ENCODE measurements at regions not wholly inside any gene's neighbourhood (a gene's known extent, or its start where the extent isn't known, plus 50 kb on each side); places are given as distances from the start of the nearest gene placed in this dataset.

DNA sequence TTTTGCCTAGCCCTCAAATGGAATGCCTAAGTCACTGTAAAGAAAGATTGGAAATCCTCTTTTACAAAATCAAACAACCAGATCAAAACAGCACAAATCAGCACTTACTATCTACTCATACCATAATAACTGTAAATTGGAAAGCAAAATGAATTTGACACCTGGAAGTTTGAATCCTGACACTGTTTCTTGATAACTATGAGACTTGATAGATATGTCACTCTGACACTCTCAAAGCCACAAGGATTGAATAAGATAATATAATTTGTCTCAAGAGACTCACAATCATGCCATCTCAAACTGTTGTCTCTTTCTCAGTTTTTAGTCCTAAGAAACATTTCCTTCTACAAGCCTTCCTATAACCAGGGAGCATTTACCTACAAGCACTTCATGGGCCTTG, 302.6 kb upstream of the DIAPH2 start:
- H3K4me2 ChIP-seq (ENCODE audit: control insufficient read depth, insufficient read depth) = no peak overlapping the region
- H3K36me3 ChIP-seq (ENCODE audit: control insufficient read depth in 2 of 2, insufficient read depth in 2 of 2, low read length in 1 of 2) = no peaks in the 10 kb centered on the region
- H3K9ac ChIP-seq (ENCODE audit: control insufficient read depth, insufficient read depth, low read length) = no peak overlapping the region
- H3K27me3 ChIP-seq (replicated peaks in 1 of 2; ENCODE audit: control insufficient read depth in 2 of 2, insufficient read depth in 2 of 2, low read length in 1 of 2) = no peaks in the 10 kb centered on the region
- no peaks in the 10 kb centered on the region for H3K9me3 ChIP-seq (replicated peaks; ENCODE audit: control insufficient read depth, insufficient read depth, low read length)
- ChIA-PET CTCF (no interaction called here), POLR2A (no interaction called here), SMC1A (ENCODE audit: uncharacterized antibody, unreplicated experiment) (no interaction called here), RAD21 (ENCODE audit: unreplicated experiment) (no interaction called here)
- DNase-seq (ENCODE audit: low read depth, low spot score) (no peak), FAIRE-seq (no peak), ATAC-seq (no peak)
- no peaks in the 10 kb centered on the region for H4K20me1 ChIP-seq (ENCODE audit: control insufficient read depth, insufficient read depth)
- H3K27ac ChIP-seq (ENCODE audit: control insufficient read depth, insufficient read depth) = no peak overlapping the region
- no peak for TF ChIP-seq EGR1 (IDR thresholded peaks at IDR 0.05; ENCODE audit: borderline replicate concordance in 1 of 2, low read depth in 2 of 2, low read length in 2 of 2)
- TF ChIP-seq TCF7 (IDR thresholded peaks at IDR 0.05; ENCODE audit: borderline replicate concordance) = no peak
- TF ChIP-seq, protein P1, sequence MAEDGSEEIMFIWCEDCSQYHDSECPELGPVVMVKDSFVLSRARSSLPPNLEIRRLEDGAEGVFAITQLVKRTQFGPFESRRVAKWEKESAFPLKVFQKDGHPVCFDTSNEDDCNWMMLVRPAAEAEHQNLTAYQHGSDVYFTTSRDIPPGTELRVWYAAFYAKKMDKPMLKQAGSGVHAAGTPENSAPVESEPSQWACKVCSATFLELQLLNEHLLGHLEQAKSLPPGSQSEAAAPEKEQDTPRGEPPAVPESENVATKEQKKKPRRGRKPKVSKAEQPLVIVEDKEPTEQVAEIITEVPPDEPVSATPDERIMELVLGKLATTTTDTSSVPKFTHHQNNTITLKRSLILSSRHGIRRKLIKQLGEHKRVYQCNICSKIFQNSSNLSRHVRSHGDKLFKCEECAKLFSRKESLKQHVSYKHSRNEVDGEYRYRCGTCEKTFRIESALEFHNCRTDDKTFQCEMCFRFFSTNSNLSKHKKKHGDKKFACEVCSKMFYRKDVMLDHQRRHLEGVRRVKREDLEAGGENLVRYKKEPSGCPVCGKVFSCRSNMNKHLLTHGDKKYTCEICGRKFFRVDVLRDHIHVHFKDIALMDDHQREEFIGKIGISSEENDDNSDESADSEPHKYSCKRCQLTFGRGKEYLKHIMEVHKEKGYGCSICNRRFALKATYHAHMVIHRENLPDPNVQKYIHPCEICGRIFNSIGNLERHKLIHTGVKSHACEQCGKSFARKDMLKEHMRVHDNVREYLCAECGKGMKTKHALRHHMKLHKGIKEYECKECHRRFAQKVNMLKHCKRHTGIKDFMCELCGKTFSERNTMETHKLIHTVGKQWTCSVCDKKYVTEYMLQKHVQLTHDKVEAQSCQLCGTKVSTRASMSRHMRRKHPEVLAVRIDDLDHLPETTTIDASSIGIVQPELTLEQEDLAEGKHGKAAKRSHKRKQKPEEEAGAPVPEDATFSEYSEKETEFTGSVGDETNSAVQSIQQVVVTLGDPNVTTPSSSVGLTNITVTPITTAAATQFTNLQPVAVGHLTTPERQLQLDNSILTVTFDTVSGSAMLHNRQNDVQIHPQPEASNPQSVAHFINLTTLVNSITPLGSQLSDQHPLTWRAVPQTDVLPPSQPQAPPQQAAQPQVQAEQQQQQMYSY (CRISPR knock-in tag; IDR thresholded peaks at IDR 0.05) = no peak
- no peak for TF ChIP-seq SUZ12 (IDR thresholded peaks at IDR 0.05; ENCODE audit: unreplicated experiment)
- TF ChIP-seq, protein P2, sequence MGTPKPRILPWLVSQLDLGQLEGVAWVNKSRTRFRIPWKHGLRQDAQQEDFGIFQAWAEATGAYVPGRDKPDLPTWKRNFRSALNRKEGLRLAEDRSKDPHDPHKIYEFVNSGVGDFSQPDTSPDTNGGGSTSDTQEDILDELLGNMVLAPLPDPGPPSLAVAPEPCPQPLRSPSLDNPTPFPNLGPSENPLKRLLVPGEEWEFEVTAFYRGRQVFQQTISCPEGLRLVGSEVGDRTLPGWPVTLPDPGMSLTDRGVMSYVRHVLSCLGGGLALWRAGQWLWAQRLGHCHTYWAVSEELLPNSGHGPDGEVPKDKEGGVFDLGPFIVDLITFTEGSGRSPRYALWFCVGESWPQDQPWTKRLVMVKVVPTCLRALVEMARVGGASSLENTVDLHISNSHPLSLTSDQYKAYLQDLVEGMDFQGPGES (IDR thresholded peaks at IDR 0.05) = no peak
- TF ChIP-seq ZSCAN29 (IDR thresholded peaks at IDR 0.05) = no peak
- no peak for TF ChIP-seq NR2C2 (IDR thresholded peaks at IDR 0.05; ENCODE audit: borderline replicate concordance, control insufficient read depth, insufficient read length, low read depth)
- TF ChIP-seq MEF2A (IDR thresholded peaks at IDR 0.05; ENCODE audit: insufficient read depth, low read depth, low read length) = no peak
- no peak for TF ChIP-seq SIX5 (IDR thresholded peaks at IDR 0.05; ENCODE audit: low read depth, low read length, severe bottlenecking)
- no peak for TF ChIP-seq CHD1 (IDR thresholded peaks at IDR 0.05; ENCODE audit: low read depth, low read length)
- no peak for TF ChIP-seq NFYA (IDR thresholded peaks at IDR 0.05; ENCODE audit: borderline replicate concordance, low read depth, low read length)
- TF ChIP-seq EP300 (IDR thresholded peaks at IDR 0.05; ENCODE audit: borderline replicate concordance in 1 of 2, control insufficient read depth in 1 of 2, low read depth in 2 of 2, low read length in 2 of 2) = no peak
- TF ChIP-seq, protein P3, sequence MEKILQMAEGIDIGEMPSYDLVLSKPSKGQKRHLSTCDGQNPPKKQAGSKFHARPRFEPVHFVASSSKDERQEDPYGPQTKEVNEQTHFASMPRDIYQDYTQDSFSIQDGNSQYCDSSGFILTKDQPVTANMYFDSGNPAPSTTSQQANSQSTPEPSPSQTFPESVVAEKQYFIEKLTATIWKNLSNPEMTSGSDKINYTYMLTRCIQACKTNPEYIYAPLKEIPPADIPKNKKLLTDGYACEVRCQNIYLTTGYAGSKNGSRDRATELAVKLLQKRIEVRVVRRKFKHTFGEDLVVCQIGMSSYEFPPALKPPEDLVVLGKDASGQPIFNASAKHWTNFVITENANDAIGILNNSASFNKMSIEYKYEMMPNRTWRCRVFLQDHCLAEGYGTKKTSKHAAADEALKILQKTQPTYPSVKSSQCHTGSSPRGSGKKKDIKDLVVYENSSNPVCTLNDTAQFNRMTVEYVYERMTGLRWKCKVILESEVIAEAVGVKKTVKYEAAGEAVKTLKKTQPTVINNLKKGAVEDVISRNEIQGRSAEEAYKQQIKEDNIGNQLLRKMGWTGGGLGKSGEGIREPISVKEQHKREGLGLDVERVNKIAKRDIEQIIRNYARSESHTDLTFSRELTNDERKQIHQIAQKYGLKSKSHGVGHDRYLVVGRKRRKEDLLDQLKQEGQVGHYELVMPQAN (conservative IDR thresholded peaks at IDR 0.05) = no peak
- TF ChIP-seq HDAC6 (IDR thresholded peaks at IDR 0.05; ENCODE audit: unreplicated experiment) = no peak
- no peak for TF ChIP-seq SIN3A (IDR thresholded peaks at IDR 0.05; ENCODE audit: low read depth, low read length)
- BruUV-seq (replicated peaks) = no TSS peak
- H2AFZ ChIP-seq (ENCODE audit: control insufficient read depth, low read depth, low read length) = no peak overlapping the region
- no peaks in the 10 kb centered on the region for H3K4me1 ChIP-seq (ENCODE audit: control insufficient read depth, insufficient read depth, low read length)
- intact Hi-C loops (cut with micrococcal nuclease; ENCODE audit: unreplicated experiment) (no loop called here), in situ Hi-C loops (cut with MboI) (no loop called here)
- H3K4me3 ChIP-seq = no peak overlapping the region
- H3K79me2 ChIP-seq (ENCODE audit: control insufficient read depth, insufficient read depth, low read length) = no peaks in the 10 kb centered on the region

Data from GM12878 (cell line).